GM21447 (cell line): ENCODE measurements at regions not wholly inside any gene's neighbourhood (a gene's known extent, or its start where the extent isn't known, plus 50 kb on each side); places are given as distances from the start of the nearest gene placed in this dataset.
"Not testable (repeated sequence)": the region's sequence is repeated elsewhere in the genome, so short reads cannot be mapped to it uniquely, and the experiment has no call there.

ENCODE experiments used
- ATAC-seq: cut with Tn5 transposase; IDR thresholded peaks from one replicate; pipeline ENCODE4 v1.9.1; 2021; ENCODE audit not compliant: unreplicated experiment

DNA sequence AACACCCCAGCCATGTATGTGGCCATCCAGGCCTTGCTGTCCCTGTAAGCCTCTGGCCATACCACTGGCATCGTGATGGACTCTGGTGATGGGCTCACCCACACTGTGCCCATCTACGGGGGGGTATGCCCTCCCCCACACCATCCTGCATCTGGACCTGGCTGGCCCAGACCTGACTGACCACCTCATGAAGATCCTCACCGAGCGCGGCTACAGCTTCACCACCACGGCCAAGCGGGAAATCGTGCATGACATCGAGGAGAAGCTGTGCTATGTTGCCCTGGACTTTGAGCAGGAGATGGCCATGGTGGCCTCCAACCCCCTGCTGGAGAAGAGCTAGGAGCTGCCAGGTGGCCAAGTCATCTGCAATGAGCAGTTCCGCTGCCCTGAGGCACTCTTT is 80.4 kb upstream of the ZCCHC2 start:
- ATAC-seq, result no peak

GRCh38 chr18:62445386-62445917 is 77.4 kb upstream of the ZCCHC2 start:
- peak; percentile 68 for ATAC-seq

GRCh38 chr18:62446511-62446910 is 76.3 kb upstream of the ZCCHC2 start:
- ATAC-seq, result no peak

- ATAC-seq, result no peak
Observed at GRCh38 chr18:62447652-62448051, 75.2 kb upstream of the ZCCHC2 start.

- ATAC-seq, result no peak
Observed at GRCh38 chr18:62448426-62448825, 74.4 kb upstream of the ZCCHC2 start.

- no peak for ATAC-seq
Observed at GRCh38 chr18:62449490-62450104, 73.2 kb upstream of the ZCCHC2 start.

DNA sequence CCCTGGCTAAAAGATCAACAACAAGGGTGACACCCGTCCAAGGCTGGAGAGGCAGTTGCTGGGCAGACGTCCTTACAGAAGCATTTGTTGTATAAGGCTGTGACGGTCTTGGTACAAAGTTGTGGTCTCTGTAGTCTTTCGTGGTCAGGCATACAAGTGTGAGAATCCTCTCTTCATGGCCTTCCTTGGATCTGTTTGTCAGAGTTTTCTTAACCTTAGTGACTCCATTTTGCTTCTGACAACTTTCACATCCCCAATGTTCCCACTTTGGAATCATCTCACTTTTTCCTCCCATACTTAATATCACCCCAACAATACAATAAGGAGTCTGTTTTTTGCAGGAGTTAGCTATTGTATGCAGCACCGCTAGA is 72.7 kb upstream of the ZCCHC2 start:
- ATAC-seq, result no peak

- ATAC-seq, result no peak
Observed at GRCh38 chr18:62450546-62451410, 72.0 kb upstream of the ZCCHC2 start.

- no peak for ATAC-seq
Observed at GRCh38 chr18:62452280-62452831, 70.5 kb upstream of the ZCCHC2 start.

DNA sequence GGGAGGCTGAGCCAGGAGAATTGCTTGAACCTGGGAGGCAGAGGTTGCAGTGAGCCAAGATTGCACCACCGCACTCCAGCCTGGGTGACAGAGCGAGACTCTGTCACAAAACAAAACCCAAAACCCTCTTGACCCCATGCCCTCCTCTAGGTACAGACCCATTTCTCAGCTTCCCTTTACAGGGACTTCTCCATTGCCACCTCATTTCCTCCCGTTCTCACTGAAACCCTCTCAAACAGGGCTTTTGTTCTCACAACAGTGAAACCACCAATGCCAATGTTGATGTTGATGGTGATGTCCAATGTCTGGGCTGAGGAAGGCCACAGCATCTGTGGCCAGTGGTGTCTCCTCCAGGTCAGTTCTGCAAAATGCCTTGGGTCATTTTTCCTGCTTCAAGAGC is 69.0 kb upstream of the ZCCHC2 start:
- ATAC-seq, result no peak

DNA sequence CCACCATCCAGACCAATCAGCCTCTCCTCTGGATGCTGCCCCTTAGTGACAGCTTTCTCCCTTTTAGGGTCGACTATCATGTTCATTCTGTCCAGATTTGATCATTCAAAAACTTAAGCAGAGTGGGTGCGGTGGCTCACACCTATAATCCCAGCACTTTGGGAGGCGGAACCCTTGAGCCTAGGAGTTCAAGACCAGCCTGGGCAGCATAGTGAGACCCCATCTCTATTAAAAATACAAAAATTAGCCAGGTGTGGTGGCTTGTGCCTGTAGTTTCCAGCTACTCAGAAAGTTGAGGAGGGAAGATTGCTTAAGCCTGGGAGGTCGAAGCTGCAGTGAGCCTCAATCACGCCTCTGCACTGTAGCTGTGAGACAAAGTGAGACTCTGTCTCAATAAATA is 68.3 kb upstream of the ZCCHC2 start:
- ATAC-seq, result no peak

GRCh38 chr18:62455222-62455621 is 67.6 kb upstream of the ZCCHC2 start:
- ATAC-seq, result no peak

GRCh38 chr18:62457877-62458276 is 64.9 kb upstream of the ZCCHC2 start:
- no peak for ATAC-seq

- ATAC-seq, result no peak
Observed at GRCh38 chr18:62458346-62458745, 64.5 kb upstream of the ZCCHC2 start.

- ATAC-seq, result no peak
Observed at GRCh38 chr18:62458868-62459716, 63.7 kb upstream of the ZCCHC2 start.

DNA sequence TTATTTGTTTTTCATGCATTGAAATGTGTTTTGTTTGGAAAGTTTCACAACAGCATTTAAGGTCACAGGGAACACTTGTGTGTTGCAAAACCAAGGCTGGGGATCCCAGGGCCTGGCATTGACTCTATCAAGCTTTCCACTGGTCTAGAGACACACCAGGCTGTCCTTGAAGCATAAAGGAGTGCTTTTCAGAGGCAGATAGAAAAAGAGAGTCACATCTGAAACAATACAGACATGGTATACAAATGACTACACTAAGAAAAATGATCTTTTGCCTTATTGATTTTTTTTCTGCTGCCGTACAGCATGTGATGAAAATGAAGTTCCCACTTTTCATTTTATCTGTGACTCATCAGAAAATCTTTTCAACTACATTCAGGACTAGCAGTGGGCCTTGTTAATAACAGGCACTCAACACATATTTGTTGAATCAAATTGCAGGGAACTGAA is 61.9 kb upstream of the ZCCHC2 start:
- no peak for ATAC-seq

- no peak for ATAC-seq
Observed at GRCh38 chr18:62461591-62461990, 61.2 kb upstream of the ZCCHC2 start.

GRCh38 chr18:62464266-62464665 is 58.6 kb upstream of the ZCCHC2 start:
- no peak for ATAC-seq

DNA sequence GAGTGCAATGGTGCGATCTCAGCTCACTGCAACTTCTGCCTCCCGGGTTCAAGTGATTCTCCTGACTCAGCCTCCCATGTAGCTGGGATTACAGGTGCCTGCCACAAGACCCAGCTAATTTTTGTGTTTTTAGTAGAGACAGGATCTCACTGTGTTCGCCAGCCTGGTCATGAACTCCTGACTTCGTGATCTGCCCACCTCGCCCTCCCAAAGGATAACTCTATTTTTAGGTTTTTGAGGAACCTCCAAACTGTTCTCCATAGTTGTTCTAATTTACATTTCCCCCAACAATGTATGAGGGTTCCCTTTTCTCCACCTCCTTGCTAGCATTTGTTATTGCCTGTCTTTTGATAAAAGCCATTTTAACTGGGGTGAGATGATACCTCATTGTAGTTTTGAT is 53.7 kb upstream of the ZCCHC2 start:
- not testable (repeated sequence) for ATAC-seq
